Hepatocyte (in vitro differentiated cells): ENCODE measurements at regions not wholly inside any gene's neighbourhood (a gene's known extent, or its start where the extent isn't known, plus 50 kb on each side); places are given as distances from the start of the nearest gene placed in this dataset.
"Not testable (repeated sequence)": the region's sequence is repeated elsewhere in the genome, so short reads cannot be mapped to it uniquely, and the experiment has no call there.

Source experiments
- DNase-seq: peaks from one replicate; pipeline ENCODE4 v3.0.0-alpha.2; 2016; ENCODE audit warnings: low spot score
- H2AFZ ChIP-seq: fragments of 200-600 bp; sonication (generic); 2 replicates; pipeline ENCODE4 v1.6.0; 2016; ENCODE audit warnings: antibody characterized with exemption, mild to moderate bottlenecking
- H3K27ac ChIP-seq: fragments of 200-600 bp; sonication (generic); 2 replicates; pipeline ENCODE4 v1.5.1; 2016; ENCODE audit warnings: mild to moderate bottlenecking
- H3K27me3 ChIP-seq: fragments of 200-600 bp; sonication (generic); 2 replicates; pipeline ENCODE4 v1.6.1; 2016
- H3K36me3 ChIP-seq: fragments of 200-600 bp; sonication (generic); replicated peaks from 2 replicates; pipeline ENCODE4 v1.5.1; 2016; ENCODE audit warnings: low read depth; ENCODE audit not compliant: insufficient read depth
- H3K4me1 ChIP-seq: fragments of 200-600 bp; sonication (generic); 2 replicates; pipeline ENCODE4 v1.5.1; 2016; ENCODE audit warnings: mild to moderate bottlenecking, moderate library complexity; ENCODE audit not compliant: insufficient read depth
- H3K4me2 ChIP-seq: fragments of 200-600 bp; sonication (generic); 2 replicates; pipeline ENCODE4 v1.6.0; 2016
- H3K4me3 ChIP-seq: fragments of 200-600 bp; sonication (generic); 2 replicates; pipeline ENCODE4 v1.5.1; 2016; ENCODE audit warnings: mild to moderate bottlenecking
- H3K79me2 ChIP-seq: fragments of 200-600 bp; sonication (generic); 2 replicates; pipeline ENCODE4 v1.6.0; 2017; ENCODE audit warnings: mild to moderate bottlenecking
- H3K9me2 ChIP-seq: fragments of 200-600 bp; sonication (generic); replicated peaks from 2 replicates; pipeline ENCODE4 v1.6.0; 2017; ENCODE audit warnings: mild to moderate bottlenecking; ENCODE audit not compliant: insufficient read depth
- H3K9me3 ChIP-seq: fragments of 200-600 bp; sonication (generic); 2 replicates; pipeline ENCODE4 v1.5.1; 2016; ENCODE audit warnings: low read depth, mild to moderate bottlenecking
- H4K20me1 ChIP-seq: fragments of 200-600 bp; sonication (generic); 2 replicates; pipeline ENCODE4 v1.6.0; 2016; ENCODE audit warnings: mild to moderate bottlenecking; ENCODE audit not compliant: insufficient read depth, poor library complexity, severe bottlenecking
- CTCF ChIP-seq: fragments of 200-600 bp; sonication (generic); IDR thresholded peaks from 2 replicates; pipeline ENCODE4 v1.5.1; 2016; ENCODE audit warnings: antibody characterized with exemption, mild to moderate bottlenecking; ENCODE audit not compliant: poor library complexity
- EZH2 ChIP-seq: fragments of 200-600 bp; sonication (generic); IDR thresholded peaks from 2 replicates; pipeline ENCODE4 v1.6.1; 2016; ENCODE audit warnings: antibody characterized with exemption, mild to moderate bottlenecking, borderline replicate concordance
- EZH2phosphoT487 ChIP-seq: fragments of 200-600 bp; sonication (generic); IDR thresholded peaks from one replicate; pipeline ENCODE4 v1.6.1; 2018; ENCODE audit warnings: antibody characterized with exemption, mild to moderate bottlenecking, low read depth, moderate library complexity; ENCODE audit not compliant: unreplicated experiment, severe bottlenecking
- WGBS: methylation state at CpG from one replicate; pipeline ENCODE4 v1.1.6; 2016; ENCODE audit warnings: low lambda C conversion rate; ENCODE audit errors: missing lambda C conversion rate; 5-methylcytosine and 5-hydroxymethylcytosine counted together

- H3K9me2 ChIP-seq = no peaks in the 10 kb centered on the region
- no peak for DNase-seq
- H2AFZ ChIP-seq = no peak overlapping the region
- H3K9me3 ChIP-seq = no peaks in the 10 kb centered on the region
- H3K79me2 ChIP-seq = no peaks in the 10 kb centered on the region
- no peaks in the 10 kb centered on the region for H4K20me1 ChIP-seq
- no peak for TF ChIP-seq EZH2
- H3K27me3 ChIP-seq = no peaks in the 10 kb centered on the region
- H3K27ac ChIP-seq = no peak overlapping the region
- H3K4me3 ChIP-seq = no peak overlapping the region
- no peak overlapping the region for H3K4me2 ChIP-seq
- WGBS = 78% methylated on average over 3 of the region's 3 CpGs
- H3K36me3 ChIP-seq = no peaks in the 10 kb centered on the region
- H3K4me1 ChIP-seq = no peaks in the 10 kb centered on the region
Measured at GRCh38 chrX:94932278-94932965, 1258.4 kb downstream of the FAM133A start.

DNA sequence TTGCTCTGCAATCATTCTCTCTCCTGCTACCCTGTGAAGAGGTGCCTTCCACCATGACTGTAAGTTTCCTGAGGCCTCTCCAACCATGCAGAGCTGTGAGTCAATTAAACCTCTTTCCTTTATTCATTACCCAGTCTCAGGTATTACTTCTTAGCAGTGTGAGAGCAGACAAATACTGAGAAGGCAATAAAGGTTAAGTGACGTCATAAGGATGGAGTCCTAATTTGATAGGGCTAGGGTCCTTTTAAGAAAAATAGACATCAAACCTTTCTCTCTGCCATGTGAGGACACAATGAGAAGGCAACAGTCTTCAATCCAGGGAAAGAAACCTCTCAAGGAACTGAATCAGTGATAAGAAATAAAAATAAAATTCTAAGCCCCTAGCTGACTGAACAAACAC, 1262.7 kb downstream of the FAM133A start:
- 76% methylated on average over 1 of the region's 1 CpG for WGBS

DNA sequence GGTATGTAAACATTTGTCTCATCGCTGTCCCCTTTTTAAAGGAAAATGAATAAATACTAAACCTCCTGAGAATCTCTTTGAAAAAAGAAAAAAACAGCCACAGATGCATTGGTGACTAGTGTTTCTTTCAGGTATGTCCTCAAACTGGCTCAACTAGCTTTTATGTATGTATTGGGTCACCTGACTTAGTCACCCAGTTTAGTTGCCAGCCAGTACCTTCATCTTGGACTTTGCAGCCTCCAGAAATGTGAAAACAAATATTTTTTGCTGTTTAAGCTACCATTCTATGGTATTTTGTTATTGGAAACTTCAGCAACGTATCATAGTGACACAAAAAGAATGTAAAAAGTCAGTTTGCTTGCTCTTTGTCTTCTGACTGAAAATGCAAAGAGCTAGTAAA, 1263.5 kb downstream of the FAM133A start:
- Histone ChIP-seq H4K20me1 (no peaks in the 10 kb centered on the region), H3K9me3 (no peaks in the 10 kb centered on the region), H3K27ac (peak overlapping the region; percentile 24), H3K9me2 (no peaks in the 10 kb centered on the region), H3K4me2 (no peak overlapping the region), H3K4me1 (no peaks in the 10 kb centered on the region), H3K4me3 (no peak overlapping the region), H3K79me2 (no peaks in the 10 kb centered on the region), H3K27me3 (no peaks in the 10 kb centered on the region), H3K36me3 (no peaks in the 10 kb centered on the region), H2AFZ (no peak overlapping the region)
- peak; percentile 16 for DNase-seq
- TF ChIP-seq CTCF (no peak), EZH2 (no peak), EZH2phosphoT487 (no peak)
- WGBS = 64% methylated on average over 2 of the region's 2 CpGs

More for the DNA sequence above, 1262.7 kb downstream of the FAM133A start:
- H3K4me1 ChIP-seq = no peaks in the 10 kb centered on the region
- no peaks in the 10 kb centered on the region for H3K27me3 ChIP-seq
- H3K9me2 ChIP-seq = no peaks in the 10 kb centered on the region
- H4K20me1 ChIP-seq = no peaks in the 10 kb centered on the region
- H3K27ac ChIP-seq = peak overlapping the region; percentile 24
- H3K4me2 ChIP-seq = no peak overlapping the region
- no peak for TF ChIP-seq EZH2
- TF ChIP-seq EZH2phosphoT487 = no peak
- H3K4me3 ChIP-seq = no peak overlapping the region
- H3K36me3 ChIP-seq = no peaks in the 10 kb centered on the region
- H2AFZ ChIP-seq = no peak overlapping the region
- H3K9me3 ChIP-seq = no peaks in the 10 kb centered on the region
- no peak for DNase-seq
- no peaks in the 10 kb centered on the region for H3K79me2 ChIP-seq

- no peak for DNase-seq
- no peak overlapping the region for H3K4me3 ChIP-seq
- no peak overlapping the region for H3K27ac ChIP-seq
- H3K9me3 ChIP-seq = no peaks in the 10 kb centered on the region
- no peaks in the 10 kb centered on the region for H4K20me1 ChIP-seq
- no peaks in the 10 kb centered on the region for H3K27me3 ChIP-seq
- 55% methylated on average over 2 of the region's 2 CpGs for WGBS
- H3K79me2 ChIP-seq = no peaks in the 10 kb centered on the region
- no peaks in the 10 kb centered on the region for H3K4me1 ChIP-seq
- no peaks in the 10 kb centered on the region for H3K36me3 ChIP-seq
- TF ChIP-seq EZH2phosphoT487 (no peak), EZH2 (no peak), CTCF (no peak)
- no peak overlapping the region for H2AFZ ChIP-seq
- H3K4me2 ChIP-seq = no peak overlapping the region
- no peaks in the 10 kb centered on the region for H3K9me2 ChIP-seq
Measured at GRCh38 chrX:94942603-94943002, 1268.6 kb downstream of the FAM133A start.

GRCh38 chrX:94946137-94946536, 1272.1 kb downstream of the FAM133A start:
- WGBS = 95% methylated on average over 3 of the region's 3 CpGs
- not testable (repeated sequence) for H3K27ac ChIP-seq, H3K4me3 ChIP-seq, H4K20me1 ChIP-seq, H3K9me2 ChIP-seq, H3K9me3 ChIP-seq, H3K27me3 ChIP-seq, H3K4me2 ChIP-seq, DNase-seq, H2AFZ ChIP-seq, H3K36me3 ChIP-seq, H3K4me1 ChIP-seq, H3K79me2 ChIP-seq
